ENCODE measurements at regions not wholly inside any gene's neighbourhood (a gene's known extent, or its start where the extent isn't known, plus 50 kb on each side); places are given as distances from the start of the nearest gene placed in this dataset.

DNA sequence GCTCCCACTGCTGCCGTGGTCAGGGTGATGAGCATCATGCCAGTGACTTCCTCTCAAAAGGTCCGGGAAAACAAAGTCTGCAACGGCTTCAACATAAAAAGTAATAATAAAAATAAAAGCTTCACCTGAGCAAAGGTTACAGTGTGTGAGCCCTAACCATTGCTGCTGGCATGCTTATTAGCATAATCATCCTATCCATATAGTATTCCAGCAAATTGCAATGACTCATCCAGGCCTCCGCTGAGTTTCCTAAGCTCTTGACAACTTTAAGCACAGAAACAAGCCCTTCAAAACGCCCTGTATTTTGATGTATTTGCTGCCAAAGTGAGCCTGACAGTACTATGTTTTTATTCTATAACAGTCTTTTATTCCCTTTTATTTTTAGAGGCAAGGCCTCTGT, 100.5 kb downstream of the AASDH start:
- FAIRE-seq (no peak), DNase-seq (ENCODE audit: extremely low spot score, insufficient read length, low read depth) (no peak)

DNA sequence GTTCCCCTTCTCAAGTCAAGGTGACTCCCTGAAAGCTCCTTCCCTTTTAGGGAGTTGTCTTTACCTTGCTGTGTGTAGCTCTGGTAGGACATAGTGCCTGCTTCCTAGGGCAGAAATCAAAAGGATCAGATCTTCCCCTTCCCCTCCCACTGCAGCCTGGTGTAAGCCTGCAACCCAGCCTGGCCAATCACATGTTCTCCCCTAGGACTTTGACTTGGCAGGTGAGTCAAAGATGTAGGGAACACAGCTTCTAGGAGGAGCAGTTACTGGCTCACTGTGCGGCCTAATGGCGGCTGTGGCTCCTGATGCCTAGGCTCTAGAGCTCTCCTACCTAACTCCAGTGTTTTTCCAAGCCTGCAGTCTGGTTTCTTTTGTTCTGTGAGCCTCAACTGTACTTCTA, 103.9 kb downstream of the AASDH start:
- DNase-seq (ENCODE audit: extremely low spot score, insufficient read length, low read depth) (no peak), FAIRE-seq (no peak)

DNA sequence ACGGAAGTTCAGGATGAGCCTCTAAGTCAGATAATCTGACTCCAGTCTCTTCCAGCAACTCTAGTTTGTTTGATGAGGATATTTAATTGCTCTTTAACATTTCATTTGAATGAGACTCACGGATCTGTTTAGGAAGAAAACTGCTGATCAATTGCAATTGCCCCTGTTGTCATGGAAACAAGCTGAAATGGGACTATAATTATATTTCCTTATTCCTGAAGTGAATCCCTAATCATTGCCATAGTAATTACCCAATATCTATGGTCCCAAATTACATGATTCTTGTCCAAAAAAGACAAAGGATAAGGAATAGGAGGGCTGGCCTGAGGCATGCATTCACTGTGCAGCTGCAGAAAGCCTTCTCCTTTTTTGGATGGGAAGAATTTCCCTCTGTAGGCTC, 105.3 kb downstream of the AASDH start:
- no peak for FAIRE-seq
- no peak for DNase-seq (ENCODE audit: extremely low spot score, insufficient read length, low read depth)

DNA sequence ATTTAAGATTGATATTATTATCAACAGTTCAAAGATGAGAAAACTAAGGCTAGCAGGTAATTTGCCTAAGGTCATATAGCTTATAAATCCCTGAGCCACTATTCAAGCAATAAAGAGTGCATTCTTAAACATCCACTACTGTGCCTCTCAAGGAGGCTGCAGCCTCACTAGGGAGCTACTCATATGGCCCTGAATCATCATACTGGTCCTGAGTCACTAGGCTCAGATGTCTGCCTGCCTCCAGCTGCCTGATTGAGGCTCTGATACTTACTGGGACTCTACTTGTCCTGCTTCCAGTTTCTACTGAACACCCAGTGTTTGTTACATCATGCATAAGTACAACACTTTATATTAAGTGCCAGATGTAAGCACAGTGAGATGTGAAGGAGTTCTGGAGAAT, 110.7 kb downstream of the AASDH start:
- no peak for DNase-seq (ENCODE audit: extremely low spot score, insufficient read length, low read depth)
- no peak for FAIRE-seq

DNA sequence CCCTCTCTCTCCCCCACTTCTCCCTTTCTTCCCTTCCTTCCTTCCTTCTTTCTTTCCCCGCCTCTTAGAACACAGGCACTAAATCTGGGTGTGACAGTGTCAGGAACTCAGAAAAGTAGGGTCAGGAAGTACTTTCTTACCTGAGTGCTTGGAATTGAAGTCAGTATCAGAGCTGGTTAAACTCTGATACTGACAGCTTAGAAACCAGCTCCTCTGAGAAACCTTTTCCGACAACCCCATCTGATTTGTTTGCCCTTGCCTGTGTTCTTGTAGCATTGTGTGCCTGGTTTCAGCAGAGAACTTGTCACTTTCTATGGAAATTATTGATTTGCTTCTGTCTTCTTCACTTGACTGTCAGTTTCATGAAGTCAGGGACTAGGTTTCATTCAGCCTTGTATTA, 113.9 kb downstream of the AASDH start:
- FAIRE-seq, result no peak

GRCh38 chr4:56272927-56273326, 114.4 kb downstream of the AASDH start:
- FAIRE-seq (no peak), DNase-seq (ENCODE audit: extremely low spot score, insufficient read length, low read depth) (no peak)

More for the DNA sequence above, 113.9 kb downstream of the AASDH start:
- no peak for DNase-seq (ENCODE audit: extremely low spot score, insufficient read length, low read depth)

DNA sequence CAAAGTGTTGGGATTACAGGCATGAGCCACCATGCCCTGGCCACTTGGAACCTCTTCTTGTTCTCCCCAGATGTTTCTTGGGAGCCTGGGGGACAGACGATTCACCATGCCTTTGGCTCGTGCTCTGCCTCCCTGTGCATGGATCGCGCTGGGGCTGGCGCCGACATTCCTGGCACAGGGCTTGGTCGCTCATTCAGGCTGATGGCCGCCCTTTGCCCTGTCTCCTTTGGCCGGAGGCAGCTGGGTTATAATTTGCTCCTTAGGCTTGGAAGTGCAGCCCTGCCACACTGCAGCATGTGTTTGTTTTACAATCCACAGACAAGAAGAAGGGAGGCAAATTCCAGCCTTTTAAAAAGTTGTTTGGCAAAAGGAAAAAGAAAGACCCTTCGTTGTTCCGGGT, 115.3 kb downstream of the AASDH start:
- DNase-seq (ENCODE audit: extremely low spot score, insufficient read length, low read depth), result no peak
- no peak for FAIRE-seq

- FAIRE-seq (no peak), DNase-seq (ENCODE audit: extremely low spot score, insufficient read length, low read depth) (no peak)
These were observed 116.2 kb downstream of the AASDH start for GRCh38 chr4:56271131-56271530.

GRCh38 chr4:56267558-56267957, 119.7 kb downstream of the AASDH start:
- DNase-seq (ENCODE audit: extremely low spot score, insufficient read length, low read depth) (no peak), FAIRE-seq (no peak)

- no peak for FAIRE-seq
- no peak for DNase-seq (ENCODE audit: extremely low spot score, insufficient read length, low read depth)
These were observed 122.4 kb downstream of the AASDH start for GRCh38 chr4:56264873-56265272.

GRCh38 chr4:56261027-56261426, 126.3 kb downstream of the AASDH start:
- FAIRE-seq, result no peak
- DNase-seq (ENCODE audit: extremely low spot score, insufficient read length, low read depth), result no peak

DNA sequence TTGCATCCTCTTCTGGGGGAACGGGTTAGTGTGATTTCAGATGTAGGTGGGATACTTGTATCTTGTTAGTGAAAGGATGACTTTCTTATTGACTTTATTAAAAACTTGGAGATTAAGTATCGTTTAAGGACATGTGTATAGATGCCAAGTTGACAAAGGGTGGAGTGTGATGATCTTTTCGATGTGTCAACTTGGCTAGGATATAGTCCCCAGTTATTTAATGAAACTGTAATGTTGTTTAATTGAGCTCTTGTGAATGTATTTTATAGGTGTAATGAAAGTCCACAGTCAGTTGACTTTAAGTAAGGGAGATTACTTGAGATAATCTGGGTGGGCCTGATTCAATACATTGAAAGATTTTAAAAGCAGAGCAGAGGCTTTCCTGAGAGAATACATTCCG, 127.0 kb downstream of the AASDH start:
- DNase-seq (ENCODE audit: extremely low spot score, insufficient read length, low read depth), result no peak
- FAIRE-seq, result no peak

GRCh38 chr4:56259655-56260054, 127.6 kb downstream of the AASDH start:
- no peak for DNase-seq (ENCODE audit: extremely low spot score, insufficient read length, low read depth)
- no peak for FAIRE-seq

- DNase-seq (ENCODE audit: extremely low spot score, insufficient read length, low read depth) (no peak), FAIRE-seq (no peak)
These were observed 131.5 kb downstream of the AASDH start for GRCh38 chr4:56255820-56256219.

- no peak for FAIRE-seq
- no peak for DNase-seq (ENCODE audit: extremely low spot score, insufficient read length, low read depth)
These were observed 133.5 kb downstream of the AASDH start for GRCh38 chr4:56253666-56254305.

GRCh38 chr4:56252561-56253152, 134.6 kb downstream of the AASDH start:
- FAIRE-seq (no peak), DNase-seq (ENCODE audit: extremely low spot score, insufficient read length, low read depth) (no peak)

DNA sequence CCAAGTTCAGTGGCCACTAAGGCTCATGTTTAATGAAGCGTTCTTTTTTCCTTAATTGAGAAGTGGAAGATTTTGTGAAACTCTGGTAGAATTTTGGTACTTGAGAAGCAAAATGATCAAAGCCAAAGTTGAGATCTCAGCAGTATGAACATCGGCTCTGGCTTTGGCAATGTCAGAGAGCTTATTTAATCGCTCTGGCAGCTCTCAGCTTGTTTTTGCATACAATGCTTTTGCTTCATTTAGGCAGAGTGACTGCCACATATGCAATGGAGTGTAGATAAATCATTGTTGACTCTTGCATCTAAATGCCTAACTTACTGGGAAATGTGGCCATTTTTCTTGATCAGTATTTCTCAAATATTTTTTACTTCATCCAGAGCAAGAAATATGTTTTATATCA, 135.7 kb downstream of the AASDH start:
- DNase-seq (ENCODE audit: extremely low spot score, insufficient read length, low read depth) (no peak), FAIRE-seq (no peak)

DNA sequence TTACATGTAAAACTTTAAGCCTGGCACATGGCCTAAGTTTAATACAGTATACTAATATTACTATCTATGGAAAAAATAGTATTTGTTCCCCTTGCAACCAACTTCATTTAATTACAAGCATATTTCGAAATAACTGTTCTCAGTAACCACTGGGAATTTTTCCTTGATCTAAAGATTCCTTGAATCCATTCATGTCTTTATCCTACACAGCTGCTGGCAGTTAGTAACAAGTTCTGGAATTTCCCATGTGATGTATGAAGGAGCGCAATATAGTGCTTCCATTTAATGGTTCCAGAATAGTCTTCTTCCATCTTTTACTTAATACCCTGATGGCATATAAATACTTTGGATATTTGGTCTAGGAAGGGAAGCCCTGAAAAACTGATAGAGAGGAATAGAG, 136.5 kb downstream of the AASDH start:
- no peak for FAIRE-seq
- DNase-seq (ENCODE audit: extremely low spot score, insufficient read length, low read depth), result no peak

DNA sequence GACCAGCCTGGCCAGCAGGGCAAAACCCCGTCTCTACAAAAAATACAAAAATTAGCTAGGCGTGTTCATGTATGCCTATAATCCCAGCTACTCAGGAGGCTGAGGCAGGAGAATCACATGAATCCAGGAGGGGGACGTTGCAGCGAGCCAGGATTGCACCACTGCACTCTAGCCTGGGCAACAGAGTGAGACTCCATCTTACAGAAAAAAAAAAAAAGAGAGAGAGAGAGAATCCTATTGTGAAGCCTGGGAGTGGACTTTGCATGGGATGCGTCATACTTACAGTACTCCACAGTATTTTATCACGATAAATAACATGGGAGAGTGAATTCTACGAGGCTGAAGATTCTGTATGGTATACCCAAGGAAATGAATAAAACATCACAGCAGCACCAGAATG, 139.6 kb downstream of the AASDH start:
- FAIRE-seq (no peak), DNase-seq (ENCODE audit: extremely low spot score, insufficient read length, low read depth) (no peak)

DNA sequence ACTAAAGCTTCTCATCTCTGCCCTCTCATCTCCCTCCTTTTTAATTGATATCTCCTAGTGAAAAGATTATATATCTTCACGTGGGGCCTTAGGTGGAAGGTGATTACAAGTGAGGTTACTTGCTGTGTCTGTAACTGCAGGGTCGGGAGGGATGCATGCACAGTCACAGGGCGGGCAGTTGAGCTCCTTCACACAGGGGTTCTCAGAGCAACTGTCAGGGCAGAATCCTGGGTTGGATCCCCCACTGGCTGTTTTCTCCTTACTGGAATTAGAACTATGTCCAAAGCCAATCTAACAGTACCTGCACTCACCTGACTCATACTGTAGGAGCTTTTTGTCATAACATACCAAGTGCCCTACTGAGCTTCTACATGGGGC, 141.1 kb downstream of the AASDH start:
- DNase-seq (ENCODE audit: extremely low spot score, insufficient read length, low read depth) (no peak), FAIRE-seq (no peak)

DNA sequence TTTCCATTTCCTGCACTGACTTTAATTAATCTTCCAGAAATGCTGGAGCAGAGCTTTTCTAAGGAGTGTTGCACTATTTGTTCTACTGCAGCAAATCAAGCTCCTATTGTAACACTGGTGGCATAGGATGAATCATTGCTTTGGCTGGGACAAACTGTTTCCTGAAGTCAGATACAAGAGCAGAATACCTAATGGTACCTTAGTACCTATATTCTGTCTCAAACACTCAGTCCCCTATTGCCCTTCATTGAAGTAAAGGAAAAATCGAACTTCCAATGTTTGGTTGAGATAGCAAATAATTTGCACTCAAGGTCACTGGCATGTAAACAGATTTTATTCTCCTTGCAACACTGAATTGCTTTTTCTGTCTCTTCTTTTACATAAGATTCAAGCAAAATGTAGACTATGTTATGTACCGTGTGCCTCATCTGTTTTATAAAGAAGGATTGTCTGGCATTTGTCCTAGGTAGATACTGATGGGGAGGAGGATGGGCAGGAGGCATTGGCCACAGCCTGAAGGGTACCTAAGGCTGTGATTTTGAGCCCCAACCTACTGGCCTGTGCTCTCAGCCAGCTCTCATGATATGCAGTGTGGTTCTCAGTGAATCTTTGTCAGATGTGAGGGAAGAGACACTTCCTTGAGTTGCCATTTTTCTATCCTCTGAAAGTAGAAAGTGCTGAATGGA, 141.6 kb downstream of the AASDH start:
- FAIRE-seq, result no peak
- DNase-seq (ENCODE audit: extremely low spot score, insufficient read length, low read depth), result no peak

- no peak for FAIRE-seq
These were observed 142.6 kb downstream of the AASDH start for GRCh38 chr4:56244681-56245080.

More at GRCh38 chr4:56244681-56245080, 142.6 kb downstream of the AASDH start:
- no peak for DNase-seq (ENCODE audit: extremely low spot score, insufficient read length, low read depth)

Measured in GM18507 (cell line).